ENCODE measurements at regions not wholly inside any gene's neighbourhood (a gene's known extent, or its start where the extent isn't known, plus 50 kb on each side); places are given as distances from the start of the nearest gene placed in this dataset.
"Not testable (repeated sequence)": the region's sequence is repeated elsewhere in the genome, so short reads cannot be mapped to it uniquely, and the experiment has no call there.

DNA sequence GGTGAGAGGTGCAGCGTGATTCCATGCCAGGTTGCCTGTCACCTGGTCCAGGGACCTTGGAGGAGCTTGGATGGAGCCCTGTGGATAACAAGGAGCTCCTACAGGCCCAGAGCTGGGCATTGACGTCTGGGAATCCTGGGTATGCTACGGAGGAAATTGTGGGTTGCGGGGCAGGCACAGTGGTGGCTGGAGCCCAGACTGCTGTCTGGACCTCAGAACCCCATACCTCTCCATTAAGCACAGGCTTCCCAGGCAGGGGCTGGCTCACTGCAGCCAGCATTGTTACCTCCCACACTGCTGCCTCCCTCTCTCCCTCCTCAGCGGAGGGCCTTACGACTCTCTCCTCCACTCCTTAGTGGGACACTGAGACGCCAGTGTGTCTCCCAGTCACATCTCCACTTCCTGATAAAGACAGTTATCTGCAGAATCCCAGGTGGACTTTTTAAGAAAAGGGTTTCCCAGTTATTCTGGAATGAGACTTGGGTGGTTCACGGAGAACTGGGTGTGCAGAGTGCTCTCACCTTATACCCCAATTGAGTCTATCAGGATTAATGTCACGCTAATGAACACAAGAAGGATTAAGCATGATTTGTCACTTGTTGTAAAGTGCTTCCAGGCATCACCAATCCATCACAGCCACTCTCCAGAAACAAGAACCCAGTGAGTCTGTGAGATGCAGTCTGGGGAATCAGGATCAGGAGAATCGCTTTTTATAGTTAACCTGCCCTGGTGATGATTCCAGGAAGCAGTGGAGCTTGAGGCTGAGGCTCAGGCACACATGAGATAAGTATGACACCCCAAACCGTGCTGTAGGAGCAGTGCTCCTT lies 309.4 kb downstream of the RPS24 start:
- no peak overlapping the region for H3K27ac ChIP-seq (ENCODE audit: low read depth, low read length)
- H3K27me3 ChIP-seq (ENCODE audit: control insufficient read depth in 1 of 2, insufficient read depth in 2 of 2, low read length in 2 of 2), result no peaks in the 10 kb centered on the region
- no peaks in the 10 kb centered on the region for H3K9me3 ChIP-seq (ENCODE audit: low read length)
- H3K4me3 ChIP-seq (ENCODE audit: low read depth in 1 of 2, low read length in 2 of 2), result no peak overlapping the region
- no peak overlapping the region for H3K9ac ChIP-seq (ENCODE audit: low read length)
- H3K36me3 ChIP-seq (ENCODE audit: insufficient read depth, low read length), result no peaks in the 10 kb centered on the region
- H3K4me1 ChIP-seq (ENCODE audit: insufficient read depth, low read length), result no peaks in the 10 kb centered on the region

DNA sequence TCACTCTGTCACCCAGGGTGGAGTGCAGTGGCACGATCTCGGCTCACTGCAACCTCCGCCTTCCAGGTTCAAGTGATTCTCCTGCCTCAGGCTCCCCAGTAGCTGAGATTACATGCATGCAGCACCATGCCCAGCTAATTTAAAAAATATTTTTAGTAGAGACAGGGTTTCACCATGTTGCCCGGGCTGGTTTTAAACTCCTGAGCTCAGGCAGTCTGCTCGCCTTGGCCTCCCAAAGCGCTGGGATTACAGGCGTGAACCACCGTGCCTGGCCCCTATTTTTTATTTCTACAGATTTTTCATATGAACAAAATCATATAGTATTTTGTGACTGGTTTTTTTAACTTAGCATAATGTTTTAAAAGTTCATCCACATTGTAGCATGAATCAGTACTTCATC lies 310.6 kb downstream of the RPS24 start:
- H3K27ac ChIP-seq (ENCODE audit: low read depth, low read length); H3K27me3 ChIP-seq (ENCODE audit: control insufficient read depth in 1 of 2, insufficient read depth in 2 of 2, low read length in 2 of 2); H3K9me3 ChIP-seq (ENCODE audit: low read length); H3K36me3 ChIP-seq (ENCODE audit: insufficient read depth, low read length); H3K4me1 ChIP-seq (ENCODE audit: insufficient read depth, low read length); H3K9ac ChIP-seq (ENCODE audit: low read length); H3K4me3 ChIP-seq (ENCODE audit: low read depth in 1 of 2, low read length in 2 of 2): not testable (repeated sequence)

DNA sequence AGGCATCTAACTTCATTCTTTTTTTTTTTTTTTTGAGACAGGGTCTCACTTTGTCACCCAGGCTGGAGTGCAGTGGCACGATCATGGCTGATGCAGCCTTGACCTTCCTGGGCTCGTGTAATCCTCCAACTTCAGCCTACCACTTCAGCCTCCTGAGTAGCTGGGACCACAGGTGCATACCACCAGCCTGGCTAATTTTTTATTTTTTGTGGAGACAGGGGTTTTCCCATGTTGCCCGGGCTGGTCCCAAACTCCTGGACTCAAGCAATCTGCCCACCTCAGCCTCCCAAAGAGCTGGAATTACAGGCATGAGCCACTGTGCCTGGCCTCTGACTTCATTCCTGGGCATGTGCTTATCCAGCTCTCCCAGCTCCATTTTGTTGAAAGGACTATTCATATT lies 311.9 kb downstream of the RPS24 start:
- not testable (repeated sequence) for H3K4me1 ChIP-seq (ENCODE audit: insufficient read depth, low read length); H3K36me3 ChIP-seq (ENCODE audit: insufficient read depth, low read length); H3K4me3 ChIP-seq (ENCODE audit: low read depth in 1 of 2, low read length in 2 of 2); H3K27me3 ChIP-seq (ENCODE audit: control insufficient read depth in 1 of 2, insufficient read depth in 2 of 2, low read length in 2 of 2); H3K27ac ChIP-seq (ENCODE audit: low read depth, low read length); H3K9ac ChIP-seq (ENCODE audit: low read length); H3K9me3 ChIP-seq (ENCODE audit: low read length)

DNA sequence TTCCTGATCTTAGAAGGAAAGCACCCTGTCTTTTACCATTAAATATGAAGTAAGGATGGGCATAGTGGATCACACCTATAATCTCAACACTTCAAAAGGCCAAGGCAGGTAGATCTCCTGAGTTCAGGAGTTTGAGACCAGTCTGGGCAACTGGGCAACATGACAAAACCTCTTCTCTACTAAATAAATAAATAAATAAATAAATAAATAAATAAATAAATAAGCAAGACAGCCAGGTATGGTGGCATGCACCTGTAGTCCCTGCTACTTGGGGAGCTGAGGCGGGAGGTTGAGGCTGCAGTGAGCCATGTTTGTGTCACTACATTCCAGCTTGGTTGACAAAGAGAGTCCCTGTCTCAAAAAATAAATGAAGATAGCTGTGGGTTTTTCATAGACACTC lies 313.1 kb downstream of the RPS24 start:
- no peak overlapping the region for H3K9ac ChIP-seq (ENCODE audit: low read length)
- H3K27ac ChIP-seq (ENCODE audit: low read depth, low read length), result no peak overlapping the region
- H3K4me1 ChIP-seq (ENCODE audit: insufficient read depth, low read length), result no peaks in the 10 kb centered on the region
- no peaks in the 10 kb centered on the region for H3K9me3 ChIP-seq (ENCODE audit: low read length)
- H3K36me3 ChIP-seq (ENCODE audit: insufficient read depth, low read length), result no peaks in the 10 kb centered on the region
- H3K27me3 ChIP-seq (ENCODE audit: control insufficient read depth in 1 of 2, insufficient read depth in 2 of 2, low read length in 2 of 2), result no peaks in the 10 kb centered on the region
- no peak overlapping the region for H3K4me3 ChIP-seq (ENCODE audit: low read depth in 1 of 2, low read length in 2 of 2)

DNA sequence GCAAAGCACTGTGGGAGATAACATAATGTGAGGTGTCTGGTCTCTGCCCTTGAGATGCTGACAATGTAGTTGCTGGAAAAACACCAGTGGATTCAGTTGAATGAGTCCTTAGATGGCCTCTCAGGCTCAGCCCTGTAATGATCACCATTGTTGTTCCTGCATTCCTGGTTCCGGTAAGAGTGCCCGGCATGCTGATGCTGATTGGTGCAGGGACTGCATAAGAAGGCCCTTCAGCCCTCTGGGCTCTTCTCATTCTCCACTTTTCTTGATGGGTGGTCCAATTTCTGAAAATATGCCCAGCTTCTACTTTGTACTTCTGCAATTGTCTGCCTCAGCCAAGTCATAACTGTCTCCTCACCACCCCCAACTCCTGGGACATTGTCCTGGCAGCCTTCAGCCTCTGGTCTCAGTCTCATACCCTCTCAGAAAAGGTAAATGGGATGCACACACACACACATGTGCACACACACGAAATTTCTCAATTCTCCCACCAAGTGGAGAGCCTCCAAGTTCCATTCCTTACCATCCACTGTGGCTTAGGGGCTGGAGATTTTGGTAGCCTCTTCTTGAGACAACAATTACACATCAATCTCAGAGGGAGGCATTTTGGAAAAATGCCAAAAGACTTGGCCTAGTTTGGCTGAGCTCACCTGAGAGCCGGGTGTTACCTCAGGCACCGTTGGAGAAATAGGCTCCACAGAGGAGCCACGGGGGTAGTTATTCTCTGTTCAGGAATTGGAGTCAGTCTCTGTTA lies 314.9 kb downstream of the RPS24 start:
- Histone ChIP-seq H3K27me3 (ENCODE audit: control insufficient read depth in 1 of 2, insufficient read depth in 2 of 2, low read length in 2 of 2) (no peaks in the 10 kb centered on the region), H3K9me3 (ENCODE audit: low read length) (no peaks in the 10 kb centered on the region), H3K4me3 (ENCODE audit: low read depth in 1 of 2, low read length in 2 of 2) (no peak overlapping the region), H3K27ac (ENCODE audit: low read depth, low read length) (no peak overlapping the region), H3K36me3 (ENCODE audit: insufficient read depth, low read length) (no peaks in the 10 kb centered on the region), H3K9ac (ENCODE audit: low read length) (no peak overlapping the region), H3K4me1 (ENCODE audit: insufficient read depth, low read length) (no peaks in the 10 kb centered on the region)

DNA sequence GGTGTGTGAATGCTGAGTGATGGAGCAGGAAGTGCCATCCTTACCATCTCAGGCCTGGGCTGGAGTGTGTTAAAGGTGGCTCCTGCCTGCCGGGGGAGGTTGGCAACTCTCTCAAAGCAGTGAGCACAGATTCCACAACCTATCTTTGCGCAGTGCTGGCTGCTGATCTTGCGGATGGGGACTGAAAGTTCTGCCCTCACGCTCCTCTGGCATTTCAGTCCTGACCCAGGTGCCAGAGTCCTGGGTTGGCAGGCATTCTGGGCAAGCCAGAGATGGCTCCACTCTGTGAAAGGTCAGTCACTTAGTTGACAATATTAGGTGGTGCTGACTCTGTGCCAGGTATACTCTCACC lies 315.5 kb downstream of the RPS24 start:
- Histone ChIP-seq H3K9me3 (ENCODE audit: low read length) (no peaks in the 10 kb centered on the region), H3K27me3 (ENCODE audit: control insufficient read depth in 1 of 2, insufficient read depth in 2 of 2, low read length in 2 of 2) (no peaks in the 10 kb centered on the region), H3K4me1 (ENCODE audit: insufficient read depth, low read length) (no peaks in the 10 kb centered on the region), H3K27ac (ENCODE audit: low read depth, low read length) (no peak overlapping the region), H3K36me3 (ENCODE audit: insufficient read depth, low read length) (no peaks in the 10 kb centered on the region), H3K9ac (ENCODE audit: low read length) (no peak overlapping the region), H3K4me3 (ENCODE audit: low read depth in 1 of 2, low read length in 2 of 2) (no peak overlapping the region)

DNA sequence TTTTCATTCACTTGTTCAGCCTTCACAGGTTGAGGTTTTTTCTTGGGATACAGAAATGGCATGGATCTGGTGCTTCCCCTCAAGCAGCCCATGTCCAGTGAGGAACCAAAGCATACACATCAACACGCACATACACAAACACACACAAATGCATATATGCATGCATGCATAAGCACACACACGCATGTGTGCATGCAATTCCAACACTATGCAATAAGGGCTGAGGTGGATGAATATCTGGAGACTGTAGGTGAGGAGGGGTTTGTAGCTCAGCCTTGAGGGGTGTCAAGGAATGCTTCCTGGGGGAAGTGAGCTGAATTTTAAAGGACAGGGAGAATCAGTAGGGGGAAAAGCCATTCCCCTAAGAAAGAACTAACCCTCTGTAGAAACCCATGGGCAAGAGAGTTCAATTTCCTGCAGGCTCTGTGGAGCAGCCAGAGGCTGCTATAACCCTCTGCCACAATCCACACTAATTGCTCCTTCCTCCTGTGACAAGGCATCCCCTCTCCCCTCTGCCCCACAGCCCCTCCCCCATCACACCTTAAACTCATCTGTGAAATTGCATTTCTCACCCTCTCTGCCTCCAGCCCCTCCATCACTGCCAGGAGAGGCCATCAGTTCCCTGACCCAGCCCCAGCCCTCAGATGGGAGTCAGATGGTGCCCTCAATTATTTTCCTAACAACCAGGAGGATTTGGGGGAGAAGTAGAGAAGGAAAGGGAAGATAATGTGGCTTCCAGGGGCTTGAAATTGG lies 316.4 kb downstream of the RPS24 start:
- Histone ChIP-seq H3K27ac (ENCODE audit: low read depth, low read length) (no peak overlapping the region), H3K4me3 (ENCODE audit: low read depth in 1 of 2, low read length in 2 of 2) (no peak overlapping the region), H3K9me3 (ENCODE audit: low read length) (no peaks in the 10 kb centered on the region), H3K27me3 (ENCODE audit: control insufficient read depth in 1 of 2, insufficient read depth in 2 of 2, low read length in 2 of 2) (no peaks in the 10 kb centered on the region), H3K36me3 (ENCODE audit: insufficient read depth, low read length) (no peaks in the 10 kb centered on the region), H3K4me1 (ENCODE audit: insufficient read depth, low read length) (no peaks in the 10 kb centered on the region), H3K9ac (ENCODE audit: low read length) (no peak overlapping the region)

DNA sequence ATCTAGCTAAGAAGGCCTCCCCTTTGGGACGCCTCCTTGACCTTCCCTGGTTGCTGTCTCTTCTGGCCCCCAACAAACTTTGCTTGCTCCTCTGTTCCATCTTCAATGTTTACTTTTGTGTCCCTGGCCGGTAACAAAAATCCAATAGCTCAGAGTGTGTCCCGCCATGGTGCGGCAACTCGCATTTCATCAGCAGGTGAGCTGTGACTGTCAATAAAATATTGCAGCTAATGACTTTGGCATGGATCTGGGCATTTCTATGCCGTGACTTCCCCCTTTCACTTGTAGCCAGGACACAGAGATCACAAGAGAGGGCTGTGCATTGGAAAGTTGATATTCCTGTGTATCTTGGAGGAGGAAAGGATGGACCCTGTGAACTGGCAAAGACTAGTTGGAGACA lies 317.6 kb downstream of the RPS24 start:
- H3K36me3 ChIP-seq (ENCODE audit: insufficient read depth, low read length), result no peaks in the 10 kb centered on the region
- no peaks in the 10 kb centered on the region for H3K4me1 ChIP-seq (ENCODE audit: insufficient read depth, low read length)
- no peak overlapping the region for H3K27ac ChIP-seq (ENCODE audit: low read depth, low read length)
- H3K9ac ChIP-seq (ENCODE audit: low read length), result no peak overlapping the region
- no peak overlapping the region for H3K4me3 ChIP-seq (ENCODE audit: low read depth in 1 of 2, low read length in 2 of 2)
- no peaks in the 10 kb centered on the region for H3K27me3 ChIP-seq (ENCODE audit: control insufficient read depth in 1 of 2, insufficient read depth in 2 of 2, low read length in 2 of 2)
- H3K9me3 ChIP-seq (ENCODE audit: low read length), result no peaks in the 10 kb centered on the region

DNA sequence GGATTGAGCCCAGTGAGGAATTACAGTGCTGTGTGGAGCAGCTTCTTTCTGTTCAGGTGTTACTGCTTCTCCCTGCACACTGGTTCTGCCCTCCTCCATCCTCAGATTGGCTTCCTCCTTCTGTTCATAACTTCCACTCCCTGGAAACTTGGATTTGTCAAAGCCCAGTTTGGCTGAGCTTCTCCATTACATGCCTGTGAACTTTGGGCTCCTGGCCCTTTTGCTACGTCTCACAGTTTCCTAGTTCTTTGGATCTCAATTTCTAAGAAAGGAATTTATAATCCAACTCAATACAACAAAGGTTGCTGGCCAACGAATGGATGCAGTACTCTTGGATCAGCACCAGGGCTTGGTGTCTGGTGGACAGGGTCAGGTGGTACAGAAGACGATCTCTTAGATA lies 318.1 kb downstream of the RPS24 start:
- Histone ChIP-seq H3K36me3 (ENCODE audit: insufficient read depth, low read length) (no peaks in the 10 kb centered on the region), H3K9ac (ENCODE audit: low read length) (no peak overlapping the region), H3K9me3 (ENCODE audit: low read length) (no peaks in the 10 kb centered on the region), H3K4me1 (ENCODE audit: insufficient read depth, low read length) (no peaks in the 10 kb centered on the region), H3K4me3 (ENCODE audit: low read depth in 1 of 2, low read length in 2 of 2) (no peak overlapping the region), H3K27me3 (ENCODE audit: control insufficient read depth in 1 of 2, insufficient read depth in 2 of 2, low read length in 2 of 2) (no peaks in the 10 kb centered on the region), H3K27ac (ENCODE audit: low read depth, low read length) (no peak overlapping the region)

DNA sequence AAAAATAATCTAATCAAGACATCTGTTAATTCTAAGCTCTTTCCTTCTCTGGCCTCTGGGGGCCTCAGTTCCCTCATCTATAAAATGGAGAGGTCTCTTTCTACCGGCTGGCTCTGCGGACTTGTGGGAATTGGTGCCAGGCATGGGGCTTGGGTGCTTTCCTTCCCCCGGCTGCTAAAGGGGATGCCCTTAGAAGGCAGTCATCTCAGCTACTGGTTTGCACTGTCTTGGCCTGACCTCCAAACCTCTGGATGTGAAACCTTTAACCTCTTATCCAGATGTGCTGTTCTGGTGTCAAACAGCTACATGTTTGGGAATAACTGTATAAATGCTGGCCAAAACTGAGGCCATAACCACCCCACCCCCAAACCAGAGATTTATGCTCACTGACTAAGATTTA lies 320.0 kb downstream of the RPS24 start:
- no peaks in the 10 kb centered on the region for H3K4me1 ChIP-seq (ENCODE audit: insufficient read depth, low read length)
- H3K9ac ChIP-seq (ENCODE audit: low read length), result no peak overlapping the region
- no peaks in the 10 kb centered on the region for H3K9me3 ChIP-seq (ENCODE audit: low read length)
- H3K27ac ChIP-seq (ENCODE audit: low read depth, low read length), result no peak overlapping the region
- H3K36me3 ChIP-seq (ENCODE audit: insufficient read depth, low read length), result no peaks in the 10 kb centered on the region
- H3K4me3 ChIP-seq (ENCODE audit: low read depth in 1 of 2, low read length in 2 of 2), result no peak overlapping the region
- no peaks in the 10 kb centered on the region for H3K27me3 ChIP-seq (ENCODE audit: control insufficient read depth in 1 of 2, insufficient read depth in 2 of 2, low read length in 2 of 2)

DNA sequence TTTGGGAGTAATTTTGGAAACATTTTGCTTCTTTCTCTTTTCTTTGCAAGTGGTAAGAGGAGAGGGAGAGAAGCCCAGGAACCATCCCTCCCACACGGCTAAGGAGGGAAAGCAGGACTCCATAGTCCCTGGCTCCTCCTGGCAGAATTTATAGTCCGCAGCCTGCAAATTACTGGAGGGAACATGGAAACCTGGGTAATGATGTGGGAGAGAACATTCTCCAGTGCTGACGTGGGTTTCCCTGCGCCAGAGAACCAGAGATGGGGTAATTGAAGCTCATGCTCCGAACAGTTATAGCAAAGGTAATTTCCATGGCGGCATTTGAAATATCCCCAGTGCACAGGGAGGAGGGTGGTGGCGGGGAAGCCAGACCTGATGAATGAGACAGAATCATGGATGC lies 320.4 kb downstream of the RPS24 start:
- H3K9ac ChIP-seq (ENCODE audit: low read length), result no peak overlapping the region
- no peak overlapping the region for H3K4me3 ChIP-seq (ENCODE audit: low read depth in 1 of 2, low read length in 2 of 2)
- H3K27me3 ChIP-seq (ENCODE audit: control insufficient read depth in 1 of 2, insufficient read depth in 2 of 2, low read length in 2 of 2), result no peaks in the 10 kb centered on the region
- H3K27ac ChIP-seq (ENCODE audit: low read depth, low read length), result no peak overlapping the region
- no peaks in the 10 kb centered on the region for H3K4me1 ChIP-seq (ENCODE audit: insufficient read depth, low read length)
- no peaks in the 10 kb centered on the region for H3K9me3 ChIP-seq (ENCODE audit: low read length)
- H3K36me3 ChIP-seq (ENCODE audit: insufficient read depth, low read length), result no peaks in the 10 kb centered on the region
